ENCODE measurements at regions not wholly inside any gene's neighbourhood (a gene's known extent, or its start where the extent isn't known, plus 50 kb on each side); places are given as distances from the start of the nearest gene placed in this dataset.

GRCh38 chr2:12805033-12805432, 88.3 kb downstream of the TRIB2 start:
- no TSS peak for BruUV-seq (replicated peaks)
- POLR2A ChIA-PET = no interaction called here
- H2AFZ ChIP-seq (ENCODE audit: low read depth, low read length) = no peak overlapping the region

More at GRCh38 chr2:12805033-12805432, 88.3 kb downstream of the TRIB2 start:
- Histone ChIP-seq H3K9me3 (replicated peaks; ENCODE audit: control insufficient read depth, insufficient read depth, low read length) (no peaks in the 10 kb centered on the region), H3K9ac (replicated peaks; ENCODE audit: extremely low read depth, insufficient read depth, low read length) (no peak overlapping the region), H3K4me3 (replicated peaks in 1 of 3; ENCODE audit: insufficient read depth in 1 of 3, low read depth in 1 of 3, low read length in 3 of 3) (no peak overlapping the region), H3K36me3 (ENCODE audit: control insufficient read depth in 2 of 2, extremely low read depth in 1 of 2, insufficient read depth in 2 of 2, low read length in 2 of 2) (no peaks in the 10 kb centered on the region), H4K20me1 (replicated peaks; ENCODE audit: control insufficient read depth, extremely low read depth, insufficient read depth, low read length) (no peaks in the 10 kb centered on the region), H3K79me2 (ENCODE audit: control insufficient read depth, insufficient read depth, low read length) (no peaks in the 10 kb centered on the region), H3K9me1 (replicated peaks; ENCODE audit: control insufficient read depth, extremely low read depth, insufficient read depth, low read length) (no peaks in the 10 kb centered on the region), H3K27me3 (ENCODE audit: control insufficient read depth in 2 of 2, insufficient read depth in 2 of 2, low read length in 2 of 2) (no peaks in the 10 kb centered on the region), H3K4me1 (ENCODE audit: control insufficient read depth, extremely low read depth, insufficient read depth, low read length) (peaks cover 14% of the 10 kb centered on the region), H3K27ac (ENCODE audit: insufficient read depth, low read depth, low read length) (no peak overlapping the region), H3K4me2 (ENCODE audit: insufficient read depth, low read length) (no peak overlapping the region)
- CTCF ChIA-PET = interaction anchor here (1.6 kb wide), 1 partner anchor 14 kb away, joined by 4 read pairs; no protein-coding TSS in a partner anchor
- FAIRE-seq = no peak
- no peak for DNase-seq (ENCODE audit: low read depth, low spot score)
- dilution Hi-C loops (cut with MboI; ENCODE audit: extremely low pct_ligation_motif_present, low sequenced_read_pairs) = no loop called here
- intact Hi-C loops (cut with micrococcal nuclease) = no loop called here
- TF ChIP-seq POLR2A (IDR thresholded peaks at IDR 0.05; ENCODE audit: low read depth, low read length) = no peak
- TF ChIP-seq GATA2 (IDR thresholded peaks at IDR 0.05; ENCODE audit: insufficient read depth, insufficient read length, low read depth, low read length) = no peak
- TF ChIP-seq POLR2AphosphoS5 (IDR thresholded peaks at IDR 0.05; ENCODE audit: insufficient read depth, low read depth, low read length) = no peak
- no peak for TF ChIP-seq JUN (IDR thresholded peaks at IDR 0.05; ENCODE audit: borderline replicate concordance, insufficient read depth, insufficient read length, low read depth)
- TF ChIP-seq MYC (IDR thresholded peaks at IDR 0.05; ENCODE audit: low read depth, low read length) = no peak
- TF ChIP-seq, protein P1, sequence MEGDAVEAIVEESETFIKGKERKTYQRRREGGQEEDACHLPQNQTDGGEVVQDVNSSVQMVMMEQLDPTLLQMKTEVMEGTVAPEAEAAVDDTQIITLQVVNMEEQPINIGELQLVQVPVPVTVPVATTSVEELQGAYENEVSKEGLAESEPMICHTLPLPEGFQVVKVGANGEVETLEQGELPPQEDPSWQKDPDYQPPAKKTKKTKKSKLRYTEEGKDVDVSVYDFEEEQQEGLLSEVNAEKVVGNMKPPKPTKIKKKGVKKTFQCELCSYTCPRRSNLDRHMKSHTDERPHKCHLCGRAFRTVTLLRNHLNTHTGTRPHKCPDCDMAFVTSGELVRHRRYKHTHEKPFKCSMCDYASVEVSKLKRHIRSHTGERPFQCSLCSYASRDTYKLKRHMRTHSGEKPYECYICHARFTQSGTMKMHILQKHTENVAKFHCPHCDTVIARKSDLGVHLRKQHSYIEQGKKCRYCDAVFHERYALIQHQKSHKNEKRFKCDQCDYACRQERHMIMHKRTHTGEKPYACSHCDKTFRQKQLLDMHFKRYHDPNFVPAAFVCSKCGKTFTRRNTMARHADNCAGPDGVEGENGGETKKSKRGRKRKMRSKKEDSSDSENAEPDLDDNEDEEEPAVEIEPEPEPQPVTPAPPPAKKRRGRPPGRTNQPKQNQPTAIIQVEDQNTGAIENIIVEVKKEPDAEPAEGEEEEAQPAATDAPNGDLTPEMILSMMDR (IDR thresholded peaks at IDR 0.05; ENCODE audit: extremely low read depth in 1 of 2, insufficient read depth in 1 of 2, low read depth in 1 of 2, low read length in 2 of 2) = no peak
- no peak for TF ChIP-seq FOS (IDR thresholded peaks at IDR 0.05; ENCODE audit: borderline replicate concordance, insufficient read depth, low read length)
- TF ChIP-seq EZH2 (IDR thresholded peaks at IDR 0.05; ENCODE audit: borderline replicate concordance, low read depth, low read length, severe bottlenecking) = no peak
- TF ChIP-seq MAX (IDR thresholded peaks at IDR 0.05; ENCODE audit: insufficient read depth, insufficient read length) = no peak

All from endothelial cell of umbilical vein (primary cell).